K562 (cell line): ENCODE measurements at regions not wholly inside any gene's neighbourhood (a gene's known extent, or its start where the extent isn't known, plus 50 kb on each side); places are given as distances from the start of the nearest gene placed in this dataset.

Experiments
- ATAC-seq: fragments of 200-7000 bp; cut with Tn5 transposase; 3 replicates; pipeline ENCODE4 v1.9.1; 2020; ENCODE audit warnings: moderate library complexity
- BruUV-seq: library from RNA; stranded (reverse); fragments of 400-500 nt; replicated peaks from 2 replicates; lab custom pipeline; 2021; lab: Mats Ljungman, UMichigan
- CTCF ChIA-PET: fragments of 300-600 bp; formaldehyde crosslinking; extraction: SDS; loops from one replicate; lab custom pipeline; 2021; ENCODE audit warnings: low intra/inter-chr PET ratio; lab: Yijun Ruan, JAX
- POLR2A ChIA-PET: fragments of 300-600, 350-650 bp; sonication (Branson Sonifier 250); formaldehyde crosslinking; extraction: SDS; loops from one replicate; lab custom pipeline; 2021; ENCODE audit warnings: antibody characterized with exemption, inconsistent platforms; lab: Yijun Ruan, JAX
- DNase-seq, 4 experiments: peaks; one replicate each; pipeline versions ENCODE4 v3.0.0 to v3.0.0-alpha.2; 2011 to 2018; ENCODE audit warnings: low spot score in 3 of 4, mixed read lengths in 3 of 4; ENCODE audit errors: extremely low read depth in 1 of 4
- FAIRE-seq: peaks from 2 replicates; lab custom pipeline; 2011; peaks lifted over from hg19 to GRCh38; lab: Jason Lieb, UNC
- H2AFZ ChIP-seq: 2 replicates; pipeline ENCODE4 v1.6.0; 2011; ENCODE audit warnings: low read depth, low read length, control low read depth, inconsistent platforms
- H3K27ac ChIP-seq: fragments of 200-600 bp; 3 replicates; pipeline ENCODE4 v1.8.0; 2011; ENCODE audit warnings: low read depth, mild to moderate bottlenecking, control low read depth, inconsistent platforms, low read length, moderate library complexity, mixed read lengths; ENCODE audit errors: extremely low read depth
- H3K27me3 ChIP-seq, 2 experiments: fragments of 300-600 bp in 1 of 2; 2 replicates in 1 of 2; 3 replicates in 1 of 2; pipeline versions ENCODE4 v1.6.0 to v1.8.0; 2011; ENCODE audit warnings: inconsistent platforms in 2 of 2, low read length in 2 of 2, mild to moderate bottlenecking in 1 of 2, mixed read lengths in 1 of 2, moderate library complexity in 1 of 2; ENCODE audit not compliant: control insufficient read depth in 2 of 2, insufficient read depth in 2 of 2
- H3K36me3 ChIP-seq: fragments of 300-600 bp; 3 replicates; pipeline ENCODE4 v1.8.0; 2011; ENCODE audit warnings: mild to moderate bottlenecking, low read length, inconsistent platforms; ENCODE audit not compliant: control insufficient read depth, insufficient read depth
- H3K4me1 ChIP-seq, 2 experiments: fragments of 200-600 bp in 1 of 2; replicated peaks in 1 of 2; 2 replicates in 1 of 2; 3 replicates in 1 of 2; pipeline versions ENCODE4 v1.5.1 to v1.8.0; 2011; ENCODE audit warnings: inconsistent platforms in 2 of 2, low read length in 2 of 2, mild to moderate bottlenecking in 1 of 2, mixed read lengths in 1 of 2, moderate library complexity in 1 of 2; ENCODE audit not compliant: control insufficient read depth in 2 of 2, insufficient read depth in 2 of 2
- H3K4me2 ChIP-seq: 2 replicates; pipeline ENCODE4 v1.6.1; 2011; ENCODE audit warnings: low read length, control low read depth, inconsistent platforms, mixed read lengths; ENCODE audit not compliant: insufficient read depth
- H3K4me3 ChIP-seq: fragments of 200-600 bp; sonication (generic), shearing (Covaris generic); 2 replicates; pipeline ENCODE4 v1.5.1; 2016; ENCODE audit warnings: control low read depth, inconsistent platforms
- H3K79me2 ChIP-seq: fragments of 200-600 bp; 3 replicates; pipeline ENCODE4 v1.8.0; 2011; ENCODE audit warnings: low read length, inconsistent platforms; ENCODE audit not compliant: control insufficient read depth, insufficient read depth
- H3K9ac ChIP-seq, 2 experiments: 2 replicates each; pipeline versions ENCODE4 v1.6.0 to v1.6.1; 2011; ENCODE audit warnings: low read depth in 2 of 2, low read length in 2 of 2, control low read depth in 1 of 2, inconsistent platforms in 1 of 2, mild to moderate bottlenecking in 1 of 2, mixed read lengths in 1 of 2; ENCODE audit not compliant: insufficient read depth in 1 of 2
- H3K9me1 ChIP-seq: one replicate; pipeline ENCODE4 v1.6.0; 2011; ENCODE audit warnings: inconsistent platforms, mild to moderate bottlenecking, low read length, moderate library complexity; ENCODE audit not compliant: control insufficient read depth, insufficient read depth
- H3K9me3 ChIP-seq: replicated peaks from 2 replicates; pipeline ENCODE4 v1.5.1; 2011; ENCODE audit warnings: low read depth, low read length, inconsistent platforms; ENCODE audit not compliant: control insufficient read depth, insufficient read depth
- H4K20me1 ChIP-seq: replicated peaks from 2 replicates; pipeline ENCODE4 v1.6.1; 2011; ENCODE audit warnings: low read length, inconsistent platforms, mixed read lengths; ENCODE audit not compliant: control insufficient read depth, insufficient read depth
- FOXK2 ChIP-seq, 2 experiments: fragments of 450-650 bp; IDR thresholded peaks in 1 of 2; conservative IDR thresholded peaks in 1 of 2; 2 replicates each; pipeline ENCODE4 v1.6.1; 2016; ENCODE audit warnings: low read depth in 2 of 2, mild to moderate bottlenecking in 1 of 2
- NCOR1 ChIP-seq: fragments of 450-650 bp; IDR thresholded peaks from 2 replicates; pipeline ENCODE4 v1.6.1; 2016; ENCODE audit warnings: mild to moderate bottlenecking, moderate library complexity
- NEUROD1 ChIP-seq: fragments of 150-350 bp; IDR thresholded peaks from 2 replicates; pipeline ENCODE4 v1.6.1; 2014; ENCODE audit warnings: borderline replicate concordance, low read length, low read depth; ENCODE audit not compliant: partially characterized antibody
- PHB2 ChIP-seq: fragments of 450-650 bp; IDR thresholded peaks from 2 replicates; pipeline ENCODE4 v1.6.1; 2017; ENCODE audit warnings: low read depth
- RBM25 ChIP-seq: fragments of 200-400 bp; formaldehyde crosslinking; IDR thresholded peaks from 2 replicates; pipeline ENCODE4 v1.6.1; 2018; ENCODE audit warnings: low read length, low read depth, moderate library complexity; ENCODE audit not compliant: severe bottlenecking
- SOX6 ChIP-seq: fragments of 450-650 bp; IDR thresholded peaks from 2 replicates; pipeline ENCODE4 v1.6.1; 2014; ENCODE audit warnings: mild to moderate bottlenecking
- SRSF7 ChIP-seq: fragments of 200-400 bp; formaldehyde crosslinking; optimal IDR thresholded peaks from 2 replicates; pipeline ENCODE3; 2017; ENCODE audit warnings: mild to moderate bottlenecking, low read depth, low read length
- STAT5B ChIP-seq: fragments of 250-450 bp; sonication (Bioruptor Pico); IDR thresholded peaks from 2 replicates; pipeline ENCODE4 v1.8.0; 2021; ENCODE audit warnings: mild to moderate bottlenecking, inconsistent platforms
- XRCC3 ChIP-seq: fragments of 450-650 bp; IDR thresholded peaks from 2 replicates; pipeline ENCODE4 v1.6.1; 2017; ENCODE audit warnings: mild to moderate bottlenecking, moderate library complexity
- ZBTB40 ChIP-seq, 2 experiments: fragments of 450-650 bp in 1 of 2; sonication (generic) in 1 of 2; formaldehyde crosslinking in 1 of 2; IDR thresholded peaks; 2 replicates each; pipeline versions ENCODE4 v1.7.1 to v1.9.0; 2016 to 2022; ENCODE audit warnings: inconsistent platforms in 1 of 2, mild to moderate bottlenecking in 1 of 2, missing genetic modification reagents in 1 of 2
- ZFP30 ChIP-seq: fragments of 250-450 bp; sonication (Bioruptor Pico); IDR thresholded peaks from 2 replicates; pipeline ENCODE4 v1.8.0; 2022; ENCODE audit warnings: moderate library complexity, mild to moderate bottlenecking, inconsistent platforms, borderline replicate concordance
- ZNF589 ChIP-seq: fragments of 200-800 bp; sonication (Bioruptor generic); IDR thresholded peaks from 2 replicates; pipeline ENCODE4 v1.6.1; 2016; ENCODE audit warnings: low read depth, missing genetic modification characterization, missing compliant biosample characterization
- ZNF655 ChIP-seq: fragments of 250-450 bp; sonication (Bioruptor Pico); IDR thresholded peaks from 2 replicates; pipeline ENCODE4 v1.5.0; 2021
- ZSCAN32 ChIP-seq: fragments of 450-650 bp; formaldehyde crosslinking; IDR thresholded peaks from 2 replicates; pipeline ENCODE4 v1.4.0; 2020; ENCODE audit warnings: mild to moderate bottlenecking, moderate library complexity
- WGBS: fragments of 100-300 bp; shearing (Covaris generic); methylation state at CpG from one replicate; pipeline ENCODE4 v1.1.6; 2016; ENCODE audit warnings: low coverage, mixed read lengths; ENCODE audit not compliant: insufficient coverage; ENCODE audit errors: missing lambda C conversion rate; 5-methylcytosine and 5-hydroxymethylcytosine counted together
- in situ Hi-C: fragments of 300-500 bp; cut with MboI; formaldehyde crosslinking; loops from 4 replicates; pipeline ENCODE4 v1.15.0; 2018; ENCODE audit warnings: inconsistent platforms, mixed read lengths
- intact Hi-C: fragments of 100-400 bp; cut with micrococcal nuclease; formaldehyde crosslinking; loops from 2 replicates; pipeline ENCODE4 v1.14.2; 2022

GRCh38 chr11:25958045-25958444, 373.9 kb upstream of the ANO3 start:
- Histone ChIP-seq H4K20me1 (no peaks in the 10 kb centered on the region), H3K9me1 (no peaks in the 10 kb centered on the region), H3K36me3 (no peaks in the 10 kb centered on the region), H3K79me2 (no peaks in the 10 kb centered on the region), H3K4me2 (no peak overlapping the region), H3K27ac (no peak overlapping the region), H3K4me1 (no peaks in the 10 kb centered on the region), H3K4me3 (no peak overlapping the region), H3K27me3 (no peaks in the 10 kb centered on the region), H3K9me3 (no peaks in the 10 kb centered on the region), H2AFZ (no peak overlapping the region), H3K9ac (no peak overlapping the region)
- WGBS = 0% methylated on average over 4 of the region's 4 CpGs
- no TSS peak for BruUV-seq
- intact Hi-C loops = no loop called here
- ChIA-PET CTCF (no interaction called here), POLR2A (no interaction called here)
- in situ Hi-C loops = no loop called here
- DNase-seq (no peak), FAIRE-seq (no peak), ATAC-seq (no peak)
- TF ChIP-seq ZSCAN32 (CRISPR knock-in tag) = no peak
- TF ChIP-seq ZNF589 (CRISPR knock-in tag) = no peak
- no peak for TF ChIP-seq RBM25
- TF ChIP-seq ZBTB40 (IDR thresholded peaks at IDR 0.05) = no peak
- TF ChIP-seq ZBTB40 (CRISPR knock-in tag; IDR thresholded peaks at IDR 0.05) = no peak
- TF ChIP-seq NEUROD1 = no peak
- no peak for TF ChIP-seq FOXK2 (conservative IDR thresholded peaks at IDR 0.05 in 1 of 2, IDR thresholded peaks at IDR 0.05 in 1 of 2; ENCODE audit: low read depth in 2 of 2)
- TF ChIP-seq NCOR1 = no peak
- TF ChIP-seq ZNF655 (CRISPR knock-in tag) = no peak
- no peak for TF ChIP-seq XRCC3
- no peak for TF ChIP-seq SRSF7
- no peak for TF ChIP-seq STAT5B (CRISPR knock-in tag)
- no peak for TF ChIP-seq ZFP30 (CRISPR knock-in tag)
- TF ChIP-seq SOX6 = no peak
- no peak for TF ChIP-seq PHB2
